GM18907 (cell line): ENCODE measurements at regions not wholly inside any gene's neighbourhood (a gene's known extent, or its start where the extent isn't known, plus 50 kb on each side); places are given as distances from the start of the nearest gene placed in this dataset.

ENCODE experiments used
- ATAC-seq: cut with Tn5 transposase; IDR thresholded peaks from one replicate; pipeline ENCODE4 v1.9.1; 2021; ENCODE audit warnings: mild to moderate bottlenecking, moderate library complexity; ENCODE audit not compliant: unreplicated experiment

- ATAC-seq: no peak
Observed at GRCh38 chr4:176566769-176567168, 226.0 kb downstream of the VEGFC start.

GRCh38 chr4:176568238-176568637 lies 224.5 kb downstream of the VEGFC start:
- no peak for ATAC-seq

DNA sequence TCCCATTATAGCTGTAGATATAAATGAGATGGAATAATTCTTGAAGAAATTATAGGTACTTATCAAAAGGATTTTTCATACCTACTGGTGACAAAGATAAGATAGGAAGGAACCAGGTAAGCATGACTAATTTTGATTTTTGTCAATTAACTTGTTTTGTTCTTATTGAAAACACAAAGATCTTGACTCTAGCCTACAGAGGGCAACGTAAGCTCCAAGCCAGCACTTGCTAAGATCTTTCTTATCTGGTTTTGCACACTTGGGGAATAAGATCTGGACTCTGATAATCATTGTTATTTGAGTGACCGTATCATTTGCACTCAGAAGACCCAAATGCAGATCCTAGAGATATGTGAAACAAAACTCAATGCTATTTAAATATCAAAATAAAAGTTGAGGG lies 223.4 kb downstream of the VEGFC start:
- no peak for ATAC-seq

DNA sequence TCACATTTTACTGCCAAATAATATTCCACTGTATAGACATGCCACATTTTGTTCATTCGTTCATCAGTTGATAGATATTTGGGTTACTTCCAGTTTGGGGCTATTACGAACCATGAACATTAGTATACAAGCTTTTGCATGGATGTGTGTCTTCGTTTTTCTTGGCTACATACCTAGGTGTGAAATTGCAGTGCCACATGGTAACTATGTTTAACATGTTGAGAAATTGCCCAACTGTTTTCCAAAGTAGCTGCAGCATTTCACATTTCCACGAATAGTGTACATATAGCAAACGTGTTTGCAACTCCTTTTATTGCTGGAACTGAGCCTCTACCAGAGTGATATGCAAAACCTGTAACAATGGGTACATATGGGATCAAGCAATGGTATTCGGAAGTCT lies 221.5 kb downstream of the VEGFC start:
- no peak for ATAC-seq

DNA sequence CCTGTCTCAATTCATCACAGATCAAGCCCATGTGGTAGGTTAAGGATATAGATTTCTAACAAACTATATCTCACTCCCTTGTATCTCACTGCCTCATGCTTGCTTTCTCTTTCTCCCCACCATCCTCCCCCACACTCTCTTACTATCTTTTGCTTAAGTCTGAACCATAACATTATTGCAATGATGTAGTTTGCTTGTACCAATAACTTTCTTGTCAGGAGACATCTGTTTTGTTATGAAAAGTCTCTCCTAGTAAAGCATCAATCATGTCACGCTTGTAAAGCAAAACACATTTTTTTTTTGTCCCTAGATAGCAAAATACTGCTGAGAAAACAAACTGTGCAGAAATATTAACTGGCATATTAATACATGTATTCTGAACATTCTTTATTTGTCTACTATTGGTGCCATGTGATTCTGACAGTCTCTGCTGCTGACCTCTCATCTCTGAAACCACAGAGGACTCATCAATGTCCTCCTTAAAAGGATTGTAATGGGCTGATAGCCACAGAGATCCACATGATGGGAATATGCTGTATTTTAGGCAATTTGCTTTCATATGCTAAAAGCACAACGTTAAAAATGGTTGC lies 217.5 kb downstream of the VEGFC start:
- ATAC-seq: no peak

DNA sequence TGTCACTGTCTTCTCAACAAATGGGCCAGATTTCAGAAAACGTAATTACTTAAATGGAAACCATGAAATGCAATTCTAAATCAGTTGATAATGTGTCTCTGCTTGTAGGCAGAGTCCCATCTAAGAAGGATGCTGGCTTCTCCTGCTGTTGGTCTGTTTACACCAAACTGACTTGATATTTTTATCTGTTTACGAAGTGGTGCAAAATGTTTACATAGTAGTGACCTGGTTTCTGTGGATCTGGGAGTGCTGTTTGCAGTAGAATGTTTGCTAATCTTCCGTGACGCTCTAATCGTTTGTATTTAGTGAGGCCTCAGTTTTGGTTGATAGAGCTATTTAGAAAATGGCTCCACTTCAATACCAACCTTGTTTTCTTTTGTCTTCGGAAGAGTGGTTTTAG lies 213.5 kb downstream of the VEGFC start:
- no peak for ATAC-seq

DNA sequence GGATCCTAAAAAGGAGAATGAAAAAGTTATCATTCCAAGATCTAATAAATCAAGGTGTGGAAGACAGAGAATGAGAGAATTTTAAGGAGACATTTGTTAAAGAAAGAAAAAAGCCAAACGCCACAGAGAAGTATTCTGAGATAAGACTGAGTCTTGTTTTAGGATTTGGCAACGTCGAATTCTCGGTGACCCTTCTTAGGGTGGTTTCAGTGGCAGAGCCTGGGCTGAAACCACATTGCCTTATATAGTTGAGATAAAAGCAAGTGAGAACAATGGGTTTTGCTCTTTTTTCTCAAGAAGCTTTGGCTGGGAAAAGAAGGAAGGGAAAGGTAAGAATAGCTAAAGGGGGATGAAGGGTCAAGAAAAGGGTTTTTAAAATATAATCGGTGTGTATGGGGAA lies 209.4 kb downstream of the VEGFC start:
- no peak for ATAC-seq

DNA sequence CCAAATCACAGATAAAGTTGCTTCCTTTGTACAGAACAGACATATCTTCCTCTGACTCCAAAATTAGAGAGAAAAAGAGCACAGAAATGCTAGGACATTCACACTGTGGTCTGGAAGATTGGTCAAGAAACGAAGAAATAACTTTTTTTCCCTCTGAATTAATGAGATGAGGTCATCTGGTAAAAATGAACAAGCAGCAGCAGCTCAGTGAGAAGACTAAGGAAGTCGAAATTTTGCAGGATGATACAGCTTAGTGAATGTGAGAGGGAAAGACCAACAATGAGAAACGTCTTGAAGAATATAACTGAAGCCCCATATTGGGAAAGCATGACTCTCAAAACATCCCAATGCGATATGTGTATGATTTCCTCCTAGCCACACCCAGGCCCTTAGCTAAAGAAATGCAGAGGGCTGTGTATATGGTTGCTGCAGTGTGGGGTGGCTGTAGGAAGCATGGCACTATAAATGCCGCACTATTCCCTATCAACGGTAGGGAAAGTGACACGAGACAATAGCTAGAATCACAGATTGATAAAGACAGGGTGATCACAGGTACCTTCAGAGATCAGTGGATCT lies 208.6 kb downstream of the VEGFC start:
- ATAC-seq: no peak

- no peak for ATAC-seq
Observed at GRCh38 chr4:176587920-176588319, 204.8 kb downstream of the VEGFC start.

DNA sequence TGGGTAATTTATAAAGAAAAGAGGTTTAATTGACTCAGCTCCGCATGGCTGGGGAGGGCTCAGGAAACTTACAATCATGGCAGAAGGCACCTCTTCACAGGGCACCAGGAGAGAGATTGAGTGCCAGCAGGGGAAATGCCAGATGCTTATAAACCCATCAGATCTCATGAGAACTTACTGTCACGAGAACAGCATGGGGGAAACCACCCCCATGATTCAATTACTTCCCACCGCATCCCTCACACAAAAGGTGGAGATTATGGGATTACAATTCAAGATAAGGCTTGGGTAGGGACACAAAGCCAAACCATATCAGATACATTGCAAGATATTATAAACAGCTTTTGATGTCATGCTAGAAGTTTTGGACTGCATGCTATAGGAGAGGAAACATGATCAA lies 204.3 kb downstream of the VEGFC start:
- no peak for ATAC-seq

DNA sequence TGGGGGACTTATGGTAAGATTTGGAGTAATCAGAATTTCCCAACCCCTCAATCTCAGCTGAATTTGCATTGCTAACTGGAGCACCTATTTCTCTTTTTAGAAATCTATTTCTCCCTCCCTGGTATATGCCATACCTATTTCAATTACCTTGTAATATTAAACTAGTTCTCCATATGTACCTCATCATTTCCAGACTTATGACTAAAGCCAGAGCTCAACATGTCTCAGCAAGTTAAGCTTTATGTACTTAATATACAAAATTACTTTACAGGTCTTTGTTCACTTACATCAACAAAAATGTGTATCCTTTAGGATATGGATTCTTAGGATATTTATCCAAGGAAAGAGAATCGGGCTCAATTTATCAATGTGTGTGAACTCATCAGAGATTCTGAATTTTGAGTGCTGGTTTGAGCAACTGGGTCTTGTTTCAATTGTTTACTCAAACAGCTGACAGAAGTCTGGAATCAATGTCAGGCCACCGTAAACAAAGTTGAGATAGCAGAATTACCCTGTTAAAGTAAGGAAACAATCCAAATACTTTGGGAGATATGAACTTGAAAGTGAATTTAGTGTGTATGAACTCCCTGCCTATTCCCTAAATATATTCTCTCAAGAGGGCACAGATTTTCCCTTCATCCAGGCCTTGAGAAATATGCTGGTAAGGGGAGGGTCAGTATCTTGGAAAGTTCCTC lies 199.6 kb downstream of the VEGFC start:
- ATAC-seq: no peak

- no peak for ATAC-seq
Observed at GRCh38 chr4:176593943-176594342, 198.8 kb downstream of the VEGFC start.

DNA sequence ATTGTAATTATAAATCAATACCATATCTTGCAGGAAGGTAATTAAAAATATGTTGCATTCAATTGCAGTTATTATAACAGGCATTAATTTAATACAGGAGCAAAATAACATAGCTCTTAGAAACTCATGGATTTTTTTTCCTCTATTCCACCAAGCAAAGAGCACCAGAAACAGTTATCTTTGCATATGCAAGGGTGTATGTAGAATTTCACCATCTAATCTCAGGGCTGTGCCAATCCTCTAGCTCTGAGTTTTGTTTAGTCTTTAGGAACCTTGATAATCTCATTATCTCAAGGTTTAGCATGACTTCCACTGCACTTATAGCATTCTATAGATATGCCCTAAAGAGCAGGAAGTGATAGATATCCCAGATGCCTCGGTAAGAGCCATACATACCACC lies 197.5 kb downstream of the VEGFC start:
- no peak for ATAC-seq

GRCh38 chr4:176601124-176601523 lies 191.6 kb downstream of the VEGFC start:
- no peak for ATAC-seq

DNA sequence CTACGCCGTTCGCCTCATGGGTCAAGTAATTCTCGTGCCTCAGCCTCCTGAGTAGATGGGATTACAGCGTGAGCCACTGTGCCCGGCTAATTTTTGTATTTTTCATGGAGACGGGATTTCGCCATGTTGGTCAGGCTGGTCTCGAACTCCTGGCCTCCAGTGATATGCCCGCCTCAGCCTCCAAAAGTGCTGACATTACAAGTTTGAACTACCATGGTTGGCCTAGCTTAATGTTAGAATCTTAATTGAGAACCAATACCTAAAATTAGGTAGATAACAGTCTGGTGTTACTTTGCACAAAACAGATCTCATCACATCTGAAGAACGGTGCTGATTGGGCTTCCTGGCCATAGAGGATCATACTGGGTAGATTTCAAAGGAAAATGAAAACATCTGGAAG lies 184.9 kb downstream of the VEGFC start:
- ATAC-seq: no peak

GRCh38 chr4:176608346-176608745 lies 184.4 kb downstream of the VEGFC start:
- no peak for ATAC-seq

DNA sequence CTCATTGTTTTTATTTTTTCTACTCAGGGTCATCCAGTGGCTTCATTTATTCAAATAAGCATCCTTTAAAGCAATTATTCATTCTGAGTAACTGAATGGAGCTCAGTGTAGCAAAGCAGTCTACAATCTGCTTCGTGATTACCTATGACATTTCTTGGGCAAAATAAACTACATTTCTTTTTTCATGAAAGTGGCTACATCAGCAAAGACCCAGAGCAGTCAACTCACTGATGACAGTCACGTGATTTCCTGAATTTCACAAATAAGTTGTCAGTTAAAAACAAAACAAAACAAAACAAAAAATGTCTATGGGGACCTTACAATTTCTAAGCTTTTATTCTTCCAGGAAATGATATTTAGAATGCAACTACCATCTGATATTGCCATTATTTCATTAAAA lies 182.1 kb downstream of the VEGFC start:
- no peak for ATAC-seq

- ATAC-seq: no peak
Observed at GRCh38 chr4:176611381-176611780, 181.3 kb downstream of the VEGFC start.

DNA sequence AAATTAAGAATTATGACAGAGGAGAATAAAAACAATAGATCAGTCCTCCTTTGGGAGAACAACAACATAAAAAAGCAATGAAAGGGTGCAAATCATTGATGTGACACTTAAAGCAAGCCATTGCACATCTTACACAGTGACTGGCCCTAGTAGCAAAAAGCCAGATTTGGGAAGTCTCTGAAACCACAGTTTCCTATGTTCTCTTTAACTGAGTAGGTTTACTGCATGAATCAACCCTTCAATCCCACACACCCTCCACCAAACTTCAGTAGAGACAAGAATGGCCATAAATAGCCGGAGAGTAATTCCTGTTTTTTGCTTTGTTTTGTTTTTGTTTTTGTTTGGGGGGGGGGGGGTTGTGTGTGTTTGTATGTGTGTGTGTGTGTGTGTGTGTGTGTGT lies 180.8 kb downstream of the VEGFC start:
- no peak for ATAC-seq

GRCh38 chr4:176614793-176615192 lies 177.9 kb downstream of the VEGFC start:
- no peak for ATAC-seq

GRCh38 chr4:176616151-176616550 lies 176.6 kb downstream of the VEGFC start:
- no peak for ATAC-seq

DNA sequence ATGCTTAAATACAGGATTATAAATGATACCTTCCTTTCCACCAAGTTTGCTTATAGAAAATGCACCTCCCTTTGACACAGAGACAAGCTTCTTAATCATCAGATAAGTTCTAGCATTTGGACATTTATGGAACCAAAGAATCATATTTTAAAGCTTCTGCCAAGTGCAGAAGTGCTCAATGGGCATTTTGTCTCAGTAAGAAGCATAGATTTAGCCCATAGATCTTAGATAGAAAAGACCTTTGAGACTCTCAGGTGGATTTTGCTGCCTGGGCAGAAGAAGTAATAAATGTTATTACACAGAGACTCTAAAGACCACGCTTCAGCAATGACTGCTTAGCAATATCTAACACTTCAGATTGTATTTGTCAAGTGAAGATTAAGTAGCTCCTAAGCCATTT lies 174.6 kb downstream of the VEGFC start:
- ATAC-seq: no peak

DNA sequence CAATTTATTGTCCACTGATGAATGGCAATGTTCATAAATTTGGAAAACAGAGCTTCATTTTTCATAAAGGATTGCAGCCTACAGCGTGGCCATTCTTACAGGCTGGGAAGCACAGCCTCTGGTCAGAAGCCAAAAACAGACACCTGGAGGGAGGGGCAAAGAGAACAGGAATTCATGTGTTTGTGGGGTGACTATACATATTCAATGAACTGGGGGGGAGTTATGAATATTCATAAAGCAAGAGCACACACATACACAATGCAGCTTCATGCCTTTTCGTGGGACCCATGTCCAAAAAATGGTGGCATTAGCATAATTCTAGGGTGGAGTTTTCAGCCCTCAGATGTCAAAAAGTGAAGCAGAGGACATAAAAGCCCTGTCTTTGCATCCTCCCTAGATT lies 173.3 kb downstream of the VEGFC start:
- ATAC-seq: no peak
